ENCODE measurements at regions not wholly inside any gene's neighbourhood (a gene's known extent, or its start where the extent isn't known, plus 50 kb on each side); places are given as distances from the start of the nearest gene placed in this dataset.
A peak's percentile ranks its signal among the peaks of the same experiment; 100 is the strongest.
"Not testable (repeated sequence)": the region's sequence is repeated elsewhere in the genome, so short reads cannot be mapped to it uniquely, and the experiment has no call there.

DNA sequence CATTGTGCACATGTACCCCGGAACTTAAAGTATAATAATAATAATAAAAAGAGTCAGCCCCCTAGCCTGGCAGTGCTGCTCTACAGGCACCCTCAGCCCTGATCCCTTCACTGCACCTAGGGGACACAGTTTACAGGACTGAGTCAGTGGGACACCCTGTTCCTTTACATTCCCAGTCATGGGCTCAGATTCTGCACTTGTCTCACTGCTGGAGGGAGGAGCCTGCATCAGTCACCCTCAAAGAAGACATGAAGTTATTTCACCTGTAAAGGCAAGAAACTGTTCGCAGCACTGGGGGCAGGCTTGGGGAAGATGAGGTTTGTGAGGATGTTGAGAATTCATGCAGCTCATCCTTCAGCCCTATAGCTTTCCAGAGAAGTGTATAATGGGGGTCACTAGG lies 50.7 kb upstream of the VPREB1 start:
- Mint-ChIP-seq H3K9me3 (no peaks in the 10 kb centered on the region), H3K27me3 (peaks cover 1% of the 10 kb centered on the region), H3K27ac (no peak overlapping the region), H3K4me3 (no peak overlapping the region), H3K36me3 (no peaks in the 10 kb centered on the region), H3K4me1 (no peaks in the 10 kb centered on the region)

DNA sequence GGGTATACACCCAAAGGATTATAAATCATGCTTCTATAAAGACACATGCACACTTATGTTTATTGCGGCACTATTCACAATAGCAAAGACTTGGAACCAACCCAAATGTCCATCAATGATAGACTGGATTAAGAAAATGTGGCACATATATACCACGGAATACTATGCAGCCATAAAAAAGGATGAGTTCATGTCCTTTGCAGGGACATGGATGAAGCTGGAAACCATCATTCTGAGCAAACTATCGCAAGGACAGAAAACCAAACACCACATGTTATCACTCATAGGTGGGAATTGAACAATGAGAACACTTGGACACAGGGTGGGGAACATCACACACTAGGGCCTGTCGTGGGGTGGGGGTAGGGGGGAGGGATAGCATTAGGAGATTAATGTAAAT lies 51.1 kb upstream of the VPREB1 start:
- not testable (repeated sequence) for H3K9me3 Mint-ChIP-seq, H3K27me3 Mint-ChIP-seq, H3K36me3 Mint-ChIP-seq, H3K4me3 Mint-ChIP-seq, H3K27ac Mint-ChIP-seq, H3K4me1 Mint-ChIP-seq

DNA sequence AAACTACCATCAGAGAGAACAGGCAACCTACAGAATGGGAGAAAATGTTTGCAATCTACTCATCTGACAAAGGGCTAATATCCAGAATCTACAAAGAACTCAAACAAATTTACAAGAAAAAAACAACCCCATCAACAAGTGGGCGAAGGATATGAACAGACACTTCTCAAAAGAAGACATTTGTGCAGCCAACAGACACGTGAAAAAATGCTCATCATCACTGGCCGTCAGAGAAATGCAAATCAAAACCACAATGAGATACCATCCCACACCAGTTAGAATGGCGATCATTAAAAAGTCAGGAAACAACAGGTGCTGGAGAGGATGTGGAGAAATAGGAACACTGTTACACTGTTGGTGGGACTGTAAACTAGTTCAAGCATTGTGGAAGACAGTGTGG lies 51.6 kb upstream of the VPREB1 start:
- not testable (repeated sequence) for H3K36me3 Mint-ChIP-seq, H3K4me1 Mint-ChIP-seq, H3K27ac Mint-ChIP-seq, H3K27me3 Mint-ChIP-seq, H3K9me3 Mint-ChIP-seq, H3K4me3 Mint-ChIP-seq

DNA sequence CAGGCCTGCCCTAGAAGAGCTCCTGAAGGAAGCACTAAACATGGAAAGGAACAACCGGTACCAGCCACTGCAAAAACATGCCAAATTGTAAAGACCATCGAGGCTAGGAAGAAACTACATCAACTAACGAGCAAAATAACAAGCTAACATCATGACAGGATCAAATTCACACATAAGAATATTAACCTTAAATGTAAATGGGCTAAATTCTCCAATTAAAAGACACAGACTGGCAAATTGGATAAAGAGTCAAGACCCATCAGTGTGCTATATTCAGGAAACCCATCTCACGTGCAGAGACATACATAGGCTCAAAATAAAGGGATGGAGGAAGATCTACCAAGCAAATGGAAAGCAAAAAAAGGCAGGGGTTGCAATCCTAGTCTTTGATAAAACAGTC lies 54.8 kb upstream of the VPREB1 start:
- not testable (repeated sequence) for H3K4me3 Mint-ChIP-seq, H3K27ac Mint-ChIP-seq, H3K4me1 Mint-ChIP-seq, H3K9me3 Mint-ChIP-seq, H3K27me3 Mint-ChIP-seq, H3K36me3 Mint-ChIP-seq

DNA sequence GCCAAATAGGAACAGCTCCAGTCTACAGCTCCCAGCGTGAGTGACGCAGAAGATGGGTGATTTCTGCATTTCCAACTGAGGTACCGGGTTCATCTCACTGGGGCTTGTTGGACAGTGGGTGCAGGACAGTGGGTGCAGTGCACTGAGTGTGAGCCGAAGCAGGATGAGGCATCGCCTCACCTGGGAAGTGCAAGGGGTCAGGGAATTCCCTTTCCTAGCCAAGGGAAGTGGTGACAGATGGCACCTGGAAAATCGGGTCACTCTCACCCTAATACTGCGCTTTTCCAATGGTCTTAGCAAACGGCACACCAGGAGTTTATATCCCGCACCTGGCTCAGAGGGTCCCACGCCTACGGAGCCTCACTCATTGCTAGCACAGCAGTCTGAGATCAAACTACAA lies 56.7 kb upstream of the VPREB1 start:
- not testable (repeated sequence) for H3K4me3 Mint-ChIP-seq, H3K9me3 Mint-ChIP-seq, H3K27ac Mint-ChIP-seq, H3K4me1 Mint-ChIP-seq, H3K36me3 Mint-ChIP-seq
- peaks cover 18% of the 10 kb centered on the region for H3K27me3 Mint-ChIP-seq

DNA sequence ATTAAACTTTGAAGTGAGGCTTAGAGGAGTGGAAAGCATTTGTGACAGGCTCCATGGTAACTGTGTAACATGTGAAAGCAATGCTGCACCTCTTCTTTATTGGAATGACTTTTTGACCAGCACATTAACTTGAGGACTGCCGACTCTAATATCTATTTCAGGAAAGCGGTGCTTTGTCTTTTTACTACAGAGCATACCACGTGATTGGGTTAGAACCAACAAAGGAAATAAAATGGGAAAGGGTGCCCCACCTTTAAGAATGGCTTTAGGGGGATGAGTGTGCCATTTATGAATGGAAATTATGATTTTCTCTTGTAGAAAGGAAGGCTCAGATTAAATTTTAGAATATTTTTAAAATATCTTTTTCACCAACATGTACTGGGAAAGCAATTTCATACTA lies 57.3 kb upstream of the VPREB1 start:
- Mint-ChIP-seq H3K27me3 (peaks cover 20% of the 10 kb centered on the region), H3K4me1 (no peaks in the 10 kb centered on the region), H3K9me3 (no peaks in the 10 kb centered on the region)

DNA sequence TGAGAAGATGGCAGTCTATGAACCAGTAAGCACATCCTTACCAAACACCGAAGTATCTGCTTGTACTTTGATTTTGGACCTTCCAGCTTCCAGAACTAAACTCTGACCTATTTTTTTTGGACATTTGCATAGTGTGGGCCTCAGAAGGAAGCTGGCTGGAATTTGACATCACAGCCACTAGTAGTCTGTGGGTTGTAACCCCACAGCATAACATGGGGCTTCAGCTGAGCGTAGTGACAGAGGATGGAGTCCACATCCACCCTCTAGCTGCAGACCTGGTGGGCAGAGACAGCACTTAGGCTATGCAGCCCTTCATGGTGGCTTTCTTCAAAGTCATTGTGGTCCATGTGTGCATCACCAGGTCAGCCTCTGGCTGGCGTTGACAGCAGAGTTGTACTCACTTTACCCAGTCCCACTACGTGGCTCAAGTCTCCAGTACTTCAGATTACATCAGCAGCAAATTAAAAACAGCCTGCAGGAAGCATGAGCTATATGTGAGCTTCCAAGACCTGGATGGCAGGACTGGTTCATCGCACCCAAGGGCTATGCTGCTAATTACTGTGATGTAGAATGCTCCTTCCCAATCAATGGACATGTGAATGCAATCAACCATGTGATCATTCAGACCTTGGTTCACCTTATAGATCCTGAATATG lies 58.6 kb upstream of the VPREB1 start:
- Mint-ChIP-seq H3K27me3 (peaks cover 21% of the 10 kb centered on the region), H3K9me3 (no peaks in the 10 kb centered on the region), H3K4me3 (no peak overlapping the region), H3K4me1 (no peaks in the 10 kb centered on the region), H3K27ac (no peak overlapping the region), H3K36me3 (no peaks in the 10 kb centered on the region)

More for the DNA sequence above, 57.3 kb upstream of the VPREB1 start:
- Mint-ChIP-seq H3K4me3 (no peak overlapping the region), H3K36me3 (no peaks in the 10 kb centered on the region), H3K27ac (peak overlapping the region; percentile 25)

DNA sequence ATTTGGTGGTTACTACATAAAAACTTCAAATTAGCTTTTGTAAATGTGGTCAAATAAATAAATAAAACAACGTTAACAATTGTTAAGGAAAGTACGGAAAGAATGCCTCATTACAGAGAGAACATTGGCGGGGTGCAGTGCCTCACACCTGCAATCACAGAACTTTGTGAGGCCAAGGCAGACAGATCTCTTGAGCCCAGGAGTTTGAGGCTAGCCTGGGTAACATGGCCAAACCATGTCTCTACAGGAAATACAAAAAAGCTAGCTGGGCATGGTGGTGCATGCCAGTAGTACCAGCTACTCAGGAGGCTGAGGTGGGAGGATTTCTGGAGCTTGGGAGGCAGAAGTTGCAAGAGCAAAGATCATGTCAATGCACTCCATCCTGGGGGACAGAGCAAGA lies 59.4 kb upstream of the VPREB1 start:
- Mint-ChIP-seq H3K36me3 (no peaks in the 10 kb centered on the region), H3K4me3 (no peak overlapping the region), H3K4me1 (no peaks in the 10 kb centered on the region), H3K9me3 (no peaks in the 10 kb centered on the region), H3K27ac (peak overlapping the region; percentile 4), H3K27me3 (peaks cover 21% of the 10 kb centered on the region)

DNA sequence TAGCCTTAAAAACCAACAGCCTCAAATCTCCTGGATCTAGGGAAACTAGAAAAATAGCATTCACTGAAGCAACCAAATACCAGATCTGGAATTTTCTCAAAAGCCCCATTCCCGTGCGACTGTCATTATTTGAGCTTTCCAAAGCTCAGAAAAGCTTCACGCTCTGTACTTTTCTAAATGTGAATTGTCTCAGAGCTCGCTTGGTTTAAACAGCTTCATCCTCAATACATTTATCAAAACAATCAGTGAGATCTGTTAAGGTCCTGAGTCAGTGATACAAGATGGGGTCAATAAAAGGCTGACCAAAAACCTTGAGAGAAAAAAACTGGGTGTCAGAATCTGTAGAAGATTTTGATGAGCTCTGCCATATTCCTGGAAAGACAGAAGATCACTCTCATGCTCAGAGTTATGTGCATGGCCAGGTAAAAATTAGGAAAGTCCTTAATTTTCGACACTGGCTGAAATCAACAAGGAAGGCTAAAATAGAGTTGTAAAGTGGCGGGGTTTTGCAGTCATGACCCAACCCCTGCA lies 60.2 kb upstream of the VPREB1 start:
- no peaks in the 10 kb centered on the region for H3K9me3 Mint-ChIP-seq
- H3K4me3 Mint-ChIP-seq = no peak overlapping the region
- no peaks in the 10 kb centered on the region for H3K36me3 Mint-ChIP-seq
- peaks cover 20% of the 10 kb centered on the region for H3K27me3 Mint-ChIP-seq
- no peaks in the 10 kb centered on the region for H3K4me1 Mint-ChIP-seq
- H3K27ac Mint-ChIP-seq = no peak overlapping the region

DNA sequence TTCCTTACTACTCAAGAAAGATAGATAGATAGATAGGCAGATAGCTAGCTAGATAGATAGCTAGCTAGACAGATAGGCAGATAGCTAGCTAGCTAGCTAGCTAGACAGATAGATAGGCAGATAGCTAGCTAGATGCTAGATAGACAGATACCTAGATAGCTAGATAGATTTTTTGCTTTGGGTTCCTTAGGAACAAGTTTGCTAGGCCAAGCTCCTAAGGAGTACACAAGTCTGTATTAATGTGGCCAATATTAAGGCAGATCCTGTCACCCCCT lies 61.7 kb upstream of the VPREB1 start:
- H3K4me1 Mint-ChIP-seq = no peaks in the 10 kb centered on the region
- H3K9me3 Mint-ChIP-seq = no peaks in the 10 kb centered on the region
- peaks cover 20% of the 10 kb centered on the region for H3K27me3 Mint-ChIP-seq
- H3K27ac Mint-ChIP-seq = no peak overlapping the region
- H3K36me3 Mint-ChIP-seq = no peaks in the 10 kb centered on the region
- H3K4me3 Mint-ChIP-seq = no peak overlapping the region

DNA sequence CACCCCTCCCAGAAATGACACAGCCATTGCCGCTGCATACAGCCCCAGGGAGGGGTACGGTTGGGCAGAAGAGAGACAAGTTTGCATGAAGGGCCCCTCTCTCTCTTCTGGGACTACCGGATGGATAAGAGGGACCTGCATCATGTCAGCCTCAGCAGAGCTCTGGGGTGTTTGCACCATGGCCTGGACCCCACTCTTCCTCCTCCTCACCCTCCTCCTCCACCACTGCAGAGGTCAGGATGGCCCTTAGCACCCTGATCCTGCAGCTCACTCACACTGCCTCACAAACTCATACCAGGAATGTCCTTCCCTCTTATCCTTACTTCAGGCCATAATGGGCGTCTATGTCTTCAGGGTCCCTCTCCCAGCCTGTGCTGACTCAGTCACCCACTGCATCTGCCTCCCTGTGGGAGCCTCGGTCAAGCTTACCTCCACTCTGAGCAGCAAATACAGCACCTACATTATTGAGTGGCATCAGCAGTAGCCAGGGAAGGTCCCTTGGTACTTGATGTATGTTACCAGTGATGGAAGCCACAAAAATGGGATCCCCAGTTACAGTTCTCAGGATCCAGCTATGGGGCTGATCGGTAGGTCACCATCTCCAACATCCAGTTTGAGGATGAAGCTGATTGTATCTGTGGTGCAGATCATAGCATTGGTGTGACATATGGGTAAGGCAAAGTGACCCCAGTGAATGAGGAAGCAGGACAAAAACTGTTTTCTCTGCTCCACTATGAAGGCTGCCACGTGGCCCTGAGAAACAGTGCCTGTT lies 62.2 kb upstream of the VPREB1 start:
- H3K4me3 Mint-ChIP-seq = no peak overlapping the region
- H3K27me3 Mint-ChIP-seq = peaks cover 19% of the 10 kb centered on the region
- H3K36me3 Mint-ChIP-seq = no peaks in the 10 kb centered on the region
- H3K9me3 Mint-ChIP-seq = no peaks in the 10 kb centered on the region
- H3K4me1 Mint-ChIP-seq = no peaks in the 10 kb centered on the region
- H3K27ac Mint-ChIP-seq = no peak overlapping the region

DNA sequence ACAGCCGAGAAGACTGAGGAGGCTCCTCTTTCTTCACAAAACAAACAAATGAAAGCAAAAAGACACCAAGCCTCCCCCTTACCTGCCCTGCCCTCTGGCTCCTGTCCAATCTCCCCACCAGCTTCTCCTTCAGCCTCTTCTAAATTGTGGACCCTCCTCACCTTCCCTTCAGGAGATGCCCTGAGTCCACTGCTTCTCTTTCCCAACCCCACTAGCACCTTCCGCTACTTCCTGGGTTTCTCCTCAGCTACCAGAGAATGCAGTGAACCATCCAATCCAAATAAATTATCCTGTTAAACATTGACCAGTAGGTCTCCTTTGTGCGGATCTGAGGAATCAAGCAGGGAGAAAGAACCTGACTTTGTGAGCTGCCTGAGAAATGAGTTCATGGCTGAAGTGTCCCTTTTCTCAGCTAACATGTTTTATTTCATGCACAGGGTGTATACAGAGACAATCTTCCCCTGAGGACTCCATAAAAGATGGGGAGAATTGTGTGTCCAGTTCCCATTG lies 63.2 kb upstream of the VPREB1 start:
- Mint-ChIP-seq H3K4me1 (no peaks in the 10 kb centered on the region), H3K27ac (peak overlapping the region; percentile 26), H3K27me3 (peaks cover 17% of the 10 kb centered on the region), H3K9me3 (no peaks in the 10 kb centered on the region), H3K36me3 (no peaks in the 10 kb centered on the region), H3K4me3 (no peak overlapping the region)

DNA sequence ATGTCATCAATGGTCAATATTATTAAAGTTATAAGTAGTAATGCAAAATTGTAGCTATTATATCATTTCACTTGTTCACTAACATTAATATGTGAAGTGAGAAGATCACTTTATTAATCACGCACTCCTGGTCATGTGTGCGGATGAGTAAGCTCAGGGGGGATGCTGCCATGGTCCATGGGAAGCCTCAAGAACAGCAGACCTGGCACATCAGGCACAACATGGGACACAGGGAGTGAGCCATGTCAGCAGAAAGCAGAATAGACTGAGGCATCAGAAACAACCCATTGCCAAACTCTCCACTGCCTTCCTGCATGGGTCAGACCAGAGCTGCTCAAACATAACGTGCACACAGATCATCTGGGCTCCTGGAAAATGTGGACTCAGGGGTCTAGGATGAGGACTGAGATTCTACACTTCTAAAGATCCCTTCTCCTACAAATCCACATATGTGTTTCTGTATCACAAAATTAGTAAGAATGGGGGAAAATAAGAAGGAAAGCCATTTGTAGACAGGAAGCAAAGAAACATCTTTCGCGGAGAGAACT lies 63.8 kb upstream of the VPREB1 start:
- Mint-ChIP-seq H3K4me1 (no peaks in the 10 kb centered on the region), H3K9me3 (no peaks in the 10 kb centered on the region), H3K4me3 (no peak overlapping the region), H3K27me3 (peaks cover 17% of the 10 kb centered on the region), H3K27ac (no peak overlapping the region), H3K36me3 (no peaks in the 10 kb centered on the region)

DNA sequence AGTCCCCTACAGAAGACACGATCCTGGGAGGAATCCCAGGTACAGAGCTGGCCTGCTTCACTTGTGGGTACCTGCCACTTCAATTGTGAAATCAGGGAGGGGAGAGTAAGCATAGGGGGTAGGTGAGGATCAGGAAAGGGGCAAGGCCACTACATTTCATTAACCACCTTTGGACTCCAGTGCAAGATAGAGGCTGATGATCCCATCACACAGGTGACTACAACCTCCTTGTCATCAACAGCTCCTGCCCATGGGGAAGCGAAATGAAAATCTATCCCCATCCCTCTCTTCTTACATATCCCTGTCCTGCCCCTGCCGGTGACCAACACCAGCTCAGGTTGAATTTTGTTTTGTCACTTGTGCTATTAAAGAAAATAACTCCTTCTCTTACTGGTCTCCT lies 64.7 kb upstream of the VPREB1 start:
- Mint-ChIP-seq H3K4me1 (no peaks in the 10 kb centered on the region), H3K27me3 (peaks cover 15% of the 10 kb centered on the region), H3K9me3 (no peaks in the 10 kb centered on the region), H3K4me3 (no peak overlapping the region), H3K36me3 (no peaks in the 10 kb centered on the region), H3K27ac (no peak overlapping the region)

DNA sequence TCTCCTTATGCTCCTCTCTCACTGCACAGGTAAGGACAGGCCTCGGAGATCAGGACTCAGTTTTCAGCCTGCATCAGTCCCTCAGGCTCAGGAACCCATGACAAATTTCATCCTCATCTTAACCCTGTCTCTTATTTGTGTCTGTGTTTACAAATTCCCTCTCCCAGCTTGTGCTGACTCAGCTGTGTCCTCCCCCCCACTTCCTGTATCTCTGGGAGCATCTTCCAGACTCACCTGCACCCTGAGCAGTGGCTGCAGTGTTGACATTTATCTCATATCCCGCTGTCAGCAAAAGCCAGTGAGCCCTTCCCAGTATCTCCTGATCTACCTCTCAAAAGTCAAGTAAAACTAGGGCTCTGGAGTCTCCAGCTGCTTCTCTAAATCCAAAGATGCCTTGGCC lies 65.6 kb upstream of the VPREB1 start:
- Mint-ChIP-seq H3K27me3 (peaks cover 6% of the 10 kb centered on the region), H3K36me3 (no peaks in the 10 kb centered on the region), H3K27ac (no peak overlapping the region), H3K4me3 (no peak overlapping the region), H3K9me3 (no peaks in the 10 kb centered on the region), H3K4me1 (no peaks in the 10 kb centered on the region)

DNA sequence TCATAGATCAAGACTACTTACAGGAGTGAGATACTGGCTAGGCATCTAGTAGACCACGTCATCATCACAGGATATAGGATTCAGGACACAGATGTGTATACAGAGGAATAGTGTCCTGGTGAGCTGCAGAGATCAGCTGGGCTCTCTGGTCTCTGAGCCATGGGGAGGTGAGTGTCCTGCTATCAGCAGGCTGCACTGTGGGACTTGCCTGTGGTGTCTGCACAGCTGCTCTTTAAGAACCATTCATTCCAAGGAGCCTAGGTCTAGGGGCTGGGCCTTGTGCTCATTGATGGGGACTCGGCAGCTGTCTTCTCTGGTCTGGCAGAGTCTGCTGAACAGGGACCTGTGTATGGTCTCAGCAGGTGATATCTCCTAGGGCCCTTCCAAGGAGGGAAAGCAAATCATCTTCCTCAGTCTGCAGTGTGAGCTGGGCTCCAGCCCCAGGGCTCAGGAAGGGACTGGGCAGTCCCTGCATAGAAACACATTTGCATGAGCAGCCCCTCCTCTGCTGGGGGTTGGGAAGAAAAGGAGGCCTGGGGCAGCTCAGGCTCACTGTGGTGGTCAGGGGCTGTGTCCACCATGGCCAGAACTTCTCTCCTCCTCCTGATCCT lies 66.1 kb upstream of the VPREB1 start:
- peaks cover 4% of the 10 kb centered on the region for H3K27me3 Mint-ChIP-seq
- no peak overlapping the region for H3K4me3 Mint-ChIP-seq
- no peaks in the 10 kb centered on the region for H3K36me3 Mint-ChIP-seq
- no peak overlapping the region for H3K27ac Mint-ChIP-seq
- no peaks in the 10 kb centered on the region for H3K4me1 Mint-ChIP-seq
- no peaks in the 10 kb centered on the region for H3K9me3 Mint-ChIP-seq

Measured in activated naive CD4-positive, alpha-beta T cell treated with anti-CD3 and anti-CD28 coated beads, Interleukin-2, amount 50 U/mL, for 24 hours (primary cell).